HG03439 (cell line): ENCODE measurements at regions not wholly inside any gene's neighbourhood (a gene's known extent, or its start where the extent isn't known, plus 50 kb on each side); places are given as distances from the start of the nearest gene placed in this dataset.
A peak's percentile ranks its signal among the peaks of the same experiment; 100 is the strongest.
"Not testable (repeated sequence)": the region's sequence is repeated elsewhere in the genome, so short reads cannot be mapped to it uniquely, and the experiment has no call there.

Experiments used
- ATAC-seq: cut with Tn5 transposase; IDR thresholded peaks from one replicate; pipeline ENCODE4 v1.9.1; 2021; ENCODE audit warnings: mild to moderate bottlenecking, moderate library complexity; ENCODE audit not compliant: unreplicated experiment

GRCh38 chr12:34097213-34097612 lies 74.9 kb downstream of the ALG10 start:
- no peak for ATAC-seq

GRCh38 chr12:34105392-34105933 lies 83.2 kb downstream of the ALG10 start:
- ATAC-seq, result no peak

GRCh38 chr12:34106172-34106571 lies 83.9 kb downstream of the ALG10 start:
- ATAC-seq, result no peak

- no peak for ATAC-seq
Observed at GRCh38 chr12:34107016-34107415, 84.7 kb downstream of the ALG10 start.

GRCh38 chr12:34107781-34108404 lies 85.6 kb downstream of the ALG10 start:
- ATAC-seq, result no peak

GRCh38 chr12:34108405-34108803 lies 86.1 kb downstream of the ALG10 start:
- no peak for ATAC-seq

- ATAC-seq, result no peak
Observed at GRCh38 chr12:34108967-34109366, 86.7 kb downstream of the ALG10 start.

GRCh38 chr12:34109390-34109789 lies 87.1 kb downstream of the ALG10 start:
- no peak for ATAC-seq

GRCh38 chr12:34109909-34110531 lies 87.7 kb downstream of the ALG10 start:
- not testable (repeated sequence) for ATAC-seq

GRCh38 chr12:34119366-34119765 lies 97.1 kb downstream of the ALG10 start:
- no peak for ATAC-seq

- ATAC-seq, result no peak
Observed at GRCh38 chr12:34121360-34121759, 99.1 kb downstream of the ALG10 start.

- ATAC-seq, result peak; percentile 53
Observed at GRCh38 chr12:34123092-34123491, 100.8 kb downstream of the ALG10 start.

- ATAC-seq, result no peak
Observed at GRCh38 chr12:34124608-34125007, 102.3 kb downstream of the ALG10 start.

GRCh38 chr12:34126239-34126641 lies 103.9 kb downstream of the ALG10 start:
- no peak for ATAC-seq

- no peak for ATAC-seq
Observed at GRCh38 chr12:34126805-34127204, 104.5 kb downstream of the ALG10 start.

- ATAC-seq, result not testable (repeated sequence)
Observed at GRCh38 chr12:34127379-34127778, 105.1 kb downstream of the ALG10 start.

- no peak for ATAC-seq
Observed at GRCh38 chr12:34142430-34142829, 120.1 kb downstream of the ALG10 start.

- ATAC-seq, result no peak
Observed at GRCh38 chr12:34151019-34151418, 128.7 kb downstream of the ALG10 start.

GRCh38 chr12:34163443-34163842 lies 141.1 kb downstream of the ALG10 start:
- no peak for ATAC-seq

GRCh38 chr12:34166427-34167060 lies 144.2 kb downstream of the ALG10 start:
- ATAC-seq, result no peak

GRCh38 chr12:34168507-34168906 lies 146.2 kb downstream of the ALG10 start:
- ATAC-seq, result not testable (repeated sequence)

GRCh38 chr12:34186492-34186891 lies 164.2 kb downstream of the ALG10 start:
- ATAC-seq, result no peak
